ENCODE measurements at regions not wholly inside any gene's neighbourhood (a gene's known extent, or its start where the extent isn't known, plus 50 kb on each side); places are given as distances from the start of the nearest gene placed in this dataset.

GRCh38 chr13:79799059-79799867 lies 318.3 kb downstream of the NDFIP2 start:
- Histone ChIP-seq H3K27ac (ENCODE audit: low read depth) (no peak overlapping the region), H3K79me2 (replicated peaks; ENCODE audit: insufficient read depth) (no peaks in the 10 kb centered on the region), H3K4me1 (ENCODE audit: insufficient read depth) (no peaks in the 10 kb centered on the region; the same call in 1 of the 2 replicates), H2AFZ (no peak overlapping the region), H3F3A (replicated peaks; ENCODE audit: low read depth) (no peaks in the 10 kb centered on the region), H3K4me3 (no peak overlapping the region), H3K9me2 (ENCODE audit: insufficient read depth) (no peaks in the 10 kb centered on the region), H3K36me3 (ENCODE audit: insufficient read depth) (no peaks in the 10 kb centered on the region), H3K27me3 (ENCODE audit: insufficient read depth) (no peaks in the 10 kb centered on the region), H4K20me1 (replicated peaks; ENCODE audit: insufficient read depth) (no peaks in the 10 kb centered on the region; the same call in 1 of the 2 replicates), H3K4me2 (no peak overlapping the region)
- peaks cover 15% of the 10 kb centered on the region; the same call in 2 of the 3 replicates for H3K4me1 Mint-ChIP-seq
- H3K4me3 Mint-ChIP-seq, result no peak overlapping the region
- H3K36me3 Mint-ChIP-seq (ENCODE audit: low read depth), result no peaks in the 10 kb centered on the region
- no peak for DNase-seq (ENCODE audit: low spot score)
- H3K27ac Mint-ChIP-seq, result 0 out of 2 replicates have a peak overlapping the region, but pooled peaks have one; percentile 55
- no peaks in the 10 kb centered on the region for H3K27me3 Mint-ChIP-seq (ENCODE audit: insufficient read depth, low read depth, poor library complexity)
- no peak for ATAC-seq
- TF ChIP-seq STAT1 (IDR thresholded peaks at IDR 0.05; ENCODE audit: unreplicated experiment), result no peak
- TF ChIP-seq ZNF114 (CRISPR knock-in tag; IDR thresholded peaks at IDR 0.05), result no peak
- no peak for TF ChIP-seq EZH2phosphoT487 (IDR thresholded peaks at IDR 0.05; ENCODE audit: unreplicated experiment)
- TF ChIP-seq EZH2 (IDR thresholded peaks at IDR 0.05; ENCODE audit: low read depth, unreplicated experiment), result no peak
- no peak for TF ChIP-seq ZNF462 (CRISPR knock-in tag; IDR thresholded peaks at IDR 0.05)
- TF ChIP-seq CREB1 (CRISPR knock-in tag; IDR thresholded peaks at IDR 0.05; ENCODE audit: low read depth), result no peak
- TF ChIP-seq ZNF331 (CRISPR knock-in tag; IDR thresholded peaks at IDR 0.05; ENCODE audit: low read depth), result no peak
- no peak for TF ChIP-seq CTCF (conservative IDR thresholded peaks at IDR 0.05; ENCODE audit: low read depth in 2 of 2)
- no peak for TF ChIP-seq ETS1 (IDR thresholded peaks at IDR 0.05)
- TF ChIP-seq POLR2AphosphoS5 (IDR thresholded peaks at IDR 0.05; ENCODE audit: low read depth), result no peak
- no peak for TF ChIP-seq JUNB (IDR thresholded peaks at IDR 0.05; ENCODE audit: unreplicated experiment)
- no peak for TF ChIP-seq NANOG (IDR thresholded peaks at IDR 0.05; ENCODE audit: borderline replicate concordance)
- H3K9me3 Mint-ChIP-seq, result no peaks in the 10 kb centered on the region

Data from GM23338 (cell line).